ENCODE measurements at regions not wholly inside any gene's neighbourhood (a gene's known extent, or its start where the extent isn't known, plus 50 kb on each side); places are given as distances from the start of the nearest gene placed in this dataset.

GRCh38 chr2:234633581-234634230 lies 136.8 kb upstream of the ARL4C start:
- H3K36me3 Mint-ChIP-seq (ENCODE audit: low read depth) = peaks cover 8% of the 10 kb centered on the region
- no peak overlapping the region for H3K27ac Mint-ChIP-seq (ENCODE audit: unreplicated experiment)
- DNase-seq (ENCODE audit: low read depth, low spot score) = no peak
- H3K9me3 Mint-ChIP-seq = peaks cover 6% of the 10 kb centered on the region
- H3K27me3 Mint-ChIP-seq (ENCODE audit: low read depth) = peaks cover 44% of the 10 kb centered on the region
- H3K4me3 Mint-ChIP-seq = no peak overlapping the region
- TF ChIP-seq CTCF (conservative IDR thresholded peaks at IDR 0.05) = no peak
- peaks cover 17% of the 10 kb centered on the region for H3K4me1 Mint-ChIP-seq

GRCh38 chr2:234632527-234633391 lies 135.9 kb upstream of the ARL4C start:
- DNase-seq (ENCODE audit: low read depth, low spot score) = no peak
- Mint-ChIP-seq H3K27me3 (ENCODE audit: low read depth) (peaks cover 44% of the 10 kb centered on the region), H3K4me3 (no peak overlapping the region), H3K9me3 (peaks cover 5% of the 10 kb centered on the region), H3K4me1 (peaks cover 17% of the 10 kb centered on the region), H3K27ac (ENCODE audit: unreplicated experiment) (no peak overlapping the region), H3K36me3 (ENCODE audit: low read depth) (peaks cover 8% of the 10 kb centered on the region)
- no peak for TF ChIP-seq CTCF (conservative IDR thresholded peaks at IDR 0.05)

GRCh38 chr2:234631646-234632514 lies 135.0 kb upstream of the ARL4C start:
- Mint-ChIP-seq H3K36me3 (ENCODE audit: low read depth) (peaks cover 5% of the 10 kb centered on the region), H3K9me3 (peaks cover 5% of the 10 kb centered on the region), H3K27me3 (ENCODE audit: low read depth) (peaks cover 44% of the 10 kb centered on the region), H3K27ac (ENCODE audit: unreplicated experiment) (no peak overlapping the region), H3K4me3 (no peak overlapping the region), H3K4me1 (peaks cover 17% of the 10 kb centered on the region)
- TF ChIP-seq CTCF (conservative IDR thresholded peaks at IDR 0.05) = no peak
- no peak for DNase-seq (ENCODE audit: low read depth, low spot score)

GRCh38 chr2:234630801-234631261 lies 133.9 kb upstream of the ARL4C start:
- Mint-ChIP-seq H3K36me3 (ENCODE audit: low read depth) (peaks cover 2% of the 10 kb centered on the region), H3K4me3 (no peak overlapping the region), H3K4me1 (peaks cover 17% of the 10 kb centered on the region), H3K27ac (ENCODE audit: unreplicated experiment) (no peak overlapping the region), H3K9me3 (peaks cover 2% of the 10 kb centered on the region), H3K27me3 (ENCODE audit: low read depth) (peaks cover 44% of the 10 kb centered on the region)
- no peak for DNase-seq (ENCODE audit: low read depth, low spot score)
- no peak for TF ChIP-seq CTCF (conservative IDR thresholded peaks at IDR 0.05)

- H3K27me3 Mint-ChIP-seq (ENCODE audit: low read depth) = peaks cover 44% of the 10 kb centered on the region
- DNase-seq (ENCODE audit: low read depth, low spot score) = no peak
These were observed 132.7 kb upstream of the ARL4C start for GRCh38 chr2:234629596-234629995.

More at GRCh38 chr2:234629596-234629995, 132.7 kb upstream of the ARL4C start:
- no peaks in the 10 kb centered on the region for H3K9me3 Mint-ChIP-seq
- no peak overlapping the region for H3K27ac Mint-ChIP-seq (ENCODE audit: unreplicated experiment)
- peaks cover 17% of the 10 kb centered on the region for H3K4me1 Mint-ChIP-seq
- H3K36me3 Mint-ChIP-seq (ENCODE audit: low read depth) = no peaks in the 10 kb centered on the region
- no peak overlapping the region for H3K4me3 Mint-ChIP-seq
- no peak for TF ChIP-seq CTCF (conservative IDR thresholded peaks at IDR 0.05)

Measured in neural crest cell (in vitro differentiated cells).